NB4 (cell line): ENCODE measurements at regions not wholly inside any gene's neighbourhood (a gene's known extent, or its start where the extent isn't known, plus 50 kb on each side); places are given as distances from the start of the nearest gene placed in this dataset.

Experiments
- POLR2A ChIP-seq: IDR thresholded peaks from 2 replicates; pipeline ENCODE4 v1.6.1; 2011; ENCODE audit warnings: mild to moderate bottlenecking; ENCODE audit not compliant: insufficient read length; ENCODE audit errors: extremely low read depth
- TF ChIP-seq, protein P1 (sequence below): IDR thresholded peaks from 2 replicates; pipeline ENCODE4 v1.6.1; 2011; ENCODE audit warnings: low read depth, low read length
- TF ChIP-seq, protein P2 (sequence below): IDR thresholded peaks from one replicate; pipeline ENCODE4 v1.5.1; 2012; ENCODE audit warnings: low read depth, low read length

DNA sequence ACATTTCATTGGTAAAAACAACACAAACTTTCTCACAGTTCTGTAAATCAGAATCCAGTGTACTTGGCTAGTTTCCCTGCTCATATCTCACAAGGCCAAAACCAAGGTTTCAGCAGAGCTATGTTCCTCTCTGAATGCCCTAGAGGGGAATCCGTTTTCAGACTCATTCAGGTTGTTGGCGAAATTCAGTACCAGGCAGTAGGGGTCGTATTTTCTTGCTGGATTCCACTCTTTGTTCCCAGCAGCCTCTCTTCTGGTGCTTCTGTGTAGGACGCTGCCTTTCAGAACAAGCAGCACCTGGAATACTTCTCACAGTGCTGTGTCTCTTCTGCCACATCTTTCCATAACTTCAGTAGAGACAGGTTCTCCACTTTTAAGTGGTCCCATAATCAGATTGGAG is 351.9 kb downstream of the PCDH18 start:
- TF ChIP-seq, protein P1, sequence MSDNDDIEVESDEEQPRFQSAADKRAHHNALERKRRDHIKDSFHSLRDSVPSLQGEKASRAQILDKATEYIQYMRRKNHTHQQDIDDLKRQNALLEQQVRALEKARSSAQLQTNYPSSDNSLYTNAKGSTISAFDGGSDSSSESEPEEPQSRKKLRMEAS, result no peak
- TF ChIP-seq, protein P2, sequence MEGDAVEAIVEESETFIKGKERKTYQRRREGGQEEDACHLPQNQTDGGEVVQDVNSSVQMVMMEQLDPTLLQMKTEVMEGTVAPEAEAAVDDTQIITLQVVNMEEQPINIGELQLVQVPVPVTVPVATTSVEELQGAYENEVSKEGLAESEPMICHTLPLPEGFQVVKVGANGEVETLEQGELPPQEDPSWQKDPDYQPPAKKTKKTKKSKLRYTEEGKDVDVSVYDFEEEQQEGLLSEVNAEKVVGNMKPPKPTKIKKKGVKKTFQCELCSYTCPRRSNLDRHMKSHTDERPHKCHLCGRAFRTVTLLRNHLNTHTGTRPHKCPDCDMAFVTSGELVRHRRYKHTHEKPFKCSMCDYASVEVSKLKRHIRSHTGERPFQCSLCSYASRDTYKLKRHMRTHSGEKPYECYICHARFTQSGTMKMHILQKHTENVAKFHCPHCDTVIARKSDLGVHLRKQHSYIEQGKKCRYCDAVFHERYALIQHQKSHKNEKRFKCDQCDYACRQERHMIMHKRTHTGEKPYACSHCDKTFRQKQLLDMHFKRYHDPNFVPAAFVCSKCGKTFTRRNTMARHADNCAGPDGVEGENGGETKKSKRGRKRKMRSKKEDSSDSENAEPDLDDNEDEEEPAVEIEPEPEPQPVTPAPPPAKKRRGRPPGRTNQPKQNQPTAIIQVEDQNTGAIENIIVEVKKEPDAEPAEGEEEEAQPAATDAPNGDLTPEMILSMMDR, result no peak
- TF ChIP-seq POLR2A, result no peak
